ENCODE measurements at regions not wholly inside any gene's neighbourhood (a gene's known extent, or its start where the extent isn't known, plus 50 kb on each side); places are given as distances from the start of the nearest gene placed in this dataset.

DNA sequence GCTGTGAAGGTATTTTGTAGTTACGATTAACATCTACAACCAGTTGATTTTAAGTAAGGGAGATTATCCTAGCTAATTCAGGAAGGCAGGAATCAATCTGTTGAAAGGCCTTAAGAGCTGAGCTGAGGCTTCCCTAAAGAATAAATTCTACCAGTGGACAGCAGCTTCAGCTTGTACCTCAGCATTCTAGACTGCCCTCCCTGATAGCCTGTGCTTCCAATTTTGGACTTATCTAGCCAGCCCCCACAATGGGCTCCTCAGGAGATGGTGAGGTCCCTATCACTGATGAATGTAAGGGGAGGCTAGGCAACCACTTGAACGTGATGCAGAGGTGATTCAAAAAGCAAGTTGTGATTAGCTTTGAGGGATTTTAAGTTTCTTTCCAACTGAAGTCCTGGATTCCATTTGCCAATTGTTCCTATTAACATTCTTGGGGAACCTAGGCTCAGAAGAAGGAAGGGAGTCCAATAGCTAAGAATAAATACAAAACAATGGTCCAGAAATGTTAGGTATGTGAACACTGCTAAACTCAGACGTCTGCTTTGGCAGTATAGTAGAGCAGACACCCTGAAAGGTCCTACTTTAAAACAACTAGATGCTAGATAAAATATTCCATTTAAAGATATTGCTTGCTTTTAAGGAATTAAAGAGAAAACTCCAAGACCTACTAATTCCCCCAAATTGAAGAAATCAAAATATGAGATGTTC is 404.3 kb upstream of the TENM4 start:
- Histone ChIP-seq H3K27ac (no peak overlapping the region), H3K4me3 (no peak overlapping the region)
- TF ChIP-seq, protein P1, sequence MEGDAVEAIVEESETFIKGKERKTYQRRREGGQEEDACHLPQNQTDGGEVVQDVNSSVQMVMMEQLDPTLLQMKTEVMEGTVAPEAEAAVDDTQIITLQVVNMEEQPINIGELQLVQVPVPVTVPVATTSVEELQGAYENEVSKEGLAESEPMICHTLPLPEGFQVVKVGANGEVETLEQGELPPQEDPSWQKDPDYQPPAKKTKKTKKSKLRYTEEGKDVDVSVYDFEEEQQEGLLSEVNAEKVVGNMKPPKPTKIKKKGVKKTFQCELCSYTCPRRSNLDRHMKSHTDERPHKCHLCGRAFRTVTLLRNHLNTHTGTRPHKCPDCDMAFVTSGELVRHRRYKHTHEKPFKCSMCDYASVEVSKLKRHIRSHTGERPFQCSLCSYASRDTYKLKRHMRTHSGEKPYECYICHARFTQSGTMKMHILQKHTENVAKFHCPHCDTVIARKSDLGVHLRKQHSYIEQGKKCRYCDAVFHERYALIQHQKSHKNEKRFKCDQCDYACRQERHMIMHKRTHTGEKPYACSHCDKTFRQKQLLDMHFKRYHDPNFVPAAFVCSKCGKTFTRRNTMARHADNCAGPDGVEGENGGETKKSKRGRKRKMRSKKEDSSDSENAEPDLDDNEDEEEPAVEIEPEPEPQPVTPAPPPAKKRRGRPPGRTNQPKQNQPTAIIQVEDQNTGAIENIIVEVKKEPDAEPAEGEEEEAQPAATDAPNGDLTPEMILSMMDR (IDR thresholded peaks at IDR 0.05): no peak
- no peak for DNase-seq (ENCODE audit: low spot score)

DNA sequence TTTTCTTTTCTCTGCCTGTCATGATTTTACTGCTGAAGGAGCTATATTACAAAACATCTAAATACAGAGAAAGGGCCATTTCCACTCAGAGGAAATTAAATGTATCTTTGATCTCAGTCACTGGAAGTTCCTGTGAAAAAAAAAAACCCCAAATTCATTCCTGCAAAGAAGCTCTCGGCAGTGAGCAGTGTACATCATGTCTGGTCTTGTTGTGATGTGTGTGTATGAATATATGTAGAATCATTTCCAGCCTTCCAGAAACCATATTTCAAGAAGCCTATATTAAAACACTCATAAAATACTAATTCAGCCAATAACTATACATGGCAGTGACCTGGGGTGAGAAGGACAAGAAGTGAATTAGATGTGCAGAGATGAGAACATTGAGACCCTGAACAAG is 393.2 kb upstream of the TENM4 start:
- TF ChIP-seq, protein P1 (IDR thresholded peaks at IDR 0.05): no peak
- DNase-seq (ENCODE audit: low spot score): no peak
- Histone ChIP-seq H3K4me3 (no peak overlapping the region), H3K27ac (no peak overlapping the region)

DNA sequence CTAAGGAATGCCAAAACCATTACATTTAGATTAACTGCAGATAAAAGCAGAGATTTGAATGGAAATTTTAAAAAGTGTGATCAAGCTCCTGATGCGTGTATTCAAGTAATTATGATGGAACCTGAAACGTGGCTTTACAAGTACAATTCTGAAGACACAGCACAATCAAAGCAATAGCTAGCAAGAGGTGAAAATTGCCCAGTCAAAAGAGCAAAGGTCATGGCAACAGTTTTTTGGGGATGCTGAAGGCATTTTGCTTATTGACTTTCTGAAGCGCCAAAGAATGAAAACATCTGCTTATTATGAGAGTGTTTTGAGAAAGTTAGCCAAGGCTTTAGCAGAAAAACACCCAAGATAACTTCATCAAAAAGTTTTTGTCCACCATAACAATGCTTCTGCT is 389.6 kb upstream of the TENM4 start:
- TF ChIP-seq, protein P1 (IDR thresholded peaks at IDR 0.05): no peak
- Histone ChIP-seq H3K4me3 (no peak overlapping the region), H3K27ac (no peak overlapping the region)
- no peak for DNase-seq (ENCODE audit: low spot score)

DNA sequence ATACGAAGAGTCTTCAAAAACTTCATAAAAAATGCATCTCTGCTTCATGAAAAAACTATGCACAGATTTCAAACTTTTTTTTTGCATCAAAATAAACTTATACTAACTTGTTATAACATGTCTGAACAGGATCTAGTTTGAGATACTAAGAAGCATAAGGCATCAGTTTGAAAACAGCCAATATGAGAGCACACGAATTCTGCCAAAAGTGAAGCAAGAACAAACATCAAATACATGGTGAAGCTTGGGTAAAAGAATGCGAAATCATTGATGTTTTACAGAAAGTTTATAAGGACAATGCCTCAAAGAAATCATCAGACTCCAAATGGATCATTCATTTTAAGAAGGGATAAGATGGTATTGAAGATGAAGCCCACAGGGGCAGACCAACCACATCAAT is 389.1 kb upstream of the TENM4 start:
- TF ChIP-seq, protein P1 (IDR thresholded peaks at IDR 0.05): no peak
- no peak overlapping the region for H3K4me3 ChIP-seq
- H3K27ac ChIP-seq: no peak overlapping the region
- no peak for DNase-seq (ENCODE audit: low spot score)

DNA sequence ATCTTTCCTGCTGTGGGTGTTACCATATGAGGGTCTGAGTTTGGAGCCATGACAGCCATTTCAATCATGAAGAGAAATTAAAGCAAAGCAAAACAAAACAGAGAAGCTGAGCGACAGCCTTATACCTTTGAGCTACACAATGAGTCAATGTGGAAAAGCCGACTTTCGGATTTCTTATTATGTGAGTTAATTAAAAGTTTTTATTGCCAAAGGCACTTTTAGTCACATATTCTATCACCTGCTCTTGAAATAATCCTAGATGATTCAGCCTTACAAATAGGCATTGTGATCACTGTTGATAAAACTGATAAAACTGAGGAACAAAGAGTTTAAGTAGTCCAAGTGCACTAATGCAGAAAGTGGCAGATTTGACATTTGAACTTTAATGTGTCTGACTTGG is 381.9 kb upstream of the TENM4 start:
- Histone ChIP-seq H3K4me3 (no peak overlapping the region), H3K27ac (no peak overlapping the region)
- TF ChIP-seq, protein P1 (IDR thresholded peaks at IDR 0.05): no peak
- no peak for DNase-seq (ENCODE audit: low spot score)

DNA sequence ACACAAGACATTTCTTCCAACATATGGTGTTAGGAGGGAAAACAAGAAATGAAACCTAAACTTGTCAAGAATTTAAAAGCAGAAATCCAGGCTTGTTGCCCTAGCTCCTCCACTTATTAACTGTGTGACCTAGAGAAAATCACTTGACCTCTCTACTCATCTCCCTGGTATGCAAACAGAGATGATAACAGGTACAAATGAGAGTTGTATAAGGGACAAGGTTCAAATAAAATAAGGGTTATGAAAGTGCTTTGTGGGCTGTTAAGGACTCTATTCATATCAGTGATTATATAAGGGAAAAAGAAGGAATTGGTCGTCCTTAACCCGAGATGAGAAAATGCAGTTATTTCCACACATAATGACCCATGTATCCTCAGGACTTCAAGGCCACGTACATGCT is 372.7 kb upstream of the TENM4 start:
- Histone ChIP-seq H3K27ac (no peak overlapping the region), H3K4me3 (no peak overlapping the region)
- DNase-seq (ENCODE audit: low spot score): no peak
- TF ChIP-seq, protein P1 (IDR thresholded peaks at IDR 0.05): no peak

DNA sequence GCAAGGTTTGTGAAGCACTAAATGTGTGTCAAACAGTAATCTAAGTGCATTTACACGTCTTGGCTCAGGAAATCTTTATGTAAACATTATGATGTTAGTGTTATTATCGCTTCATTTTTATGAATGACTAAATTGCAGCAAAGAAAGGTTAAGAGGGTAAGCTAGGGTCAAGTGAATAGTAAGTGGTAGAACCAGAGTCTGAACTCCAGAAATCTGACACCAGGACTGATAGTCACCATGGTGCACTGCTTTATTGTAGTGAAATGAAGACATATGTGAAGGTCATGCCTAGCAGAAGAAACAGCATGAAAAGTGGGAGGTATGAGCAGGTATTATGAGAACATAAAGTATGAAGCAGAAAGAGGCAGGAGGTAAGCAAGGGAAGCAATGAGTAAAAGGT is 368.7 kb upstream of the TENM4 start:
- H3K27ac ChIP-seq: no peak overlapping the region
- H3K4me3 ChIP-seq: no peak overlapping the region
- DNase-seq (ENCODE audit: low spot score): no peak

More for the DNA sequence above, 368.7 kb upstream of the TENM4 start:
- TF ChIP-seq, protein P1 (IDR thresholded peaks at IDR 0.05): no peak

All from coronary artery (tissue), 2 donors.